ENCODE measurements at regions not wholly inside any gene's neighbourhood (a gene's known extent, or its start where the extent isn't known, plus 50 kb on each side); places are given as distances from the start of the nearest gene placed in this dataset.
"Not testable (repeated sequence)": the region's sequence is repeated elsewhere in the genome, so short reads cannot be mapped to it uniquely, and the experiment has no call there.

DNA sequence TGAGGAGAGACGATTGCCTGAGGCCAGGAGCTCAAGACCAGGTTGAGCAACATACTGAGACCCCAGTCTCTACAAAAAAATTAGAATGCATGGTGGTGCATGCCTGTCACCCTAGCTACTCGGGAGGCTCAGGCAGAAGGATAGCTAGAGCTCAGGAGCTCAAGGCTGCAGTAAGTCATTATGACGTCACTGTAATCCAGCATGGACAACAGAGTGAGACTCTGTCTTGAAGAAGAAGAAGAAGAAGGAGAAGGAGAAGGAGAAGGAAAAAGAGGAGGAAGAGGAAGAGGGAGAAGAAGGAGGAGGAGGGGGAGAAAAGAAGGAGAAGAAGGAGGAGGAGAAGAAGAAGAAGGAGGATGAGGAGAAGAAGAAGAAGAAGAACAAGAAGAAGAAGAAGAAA, 519.1 kb downstream of the CDH9 start:
- ChIA-PET POLR2A (no interaction called here), CTCF (no interaction called here)
- no peak for DNase-seq (ENCODE audit: extremely low spot score)
- no peak for TF ChIP-seq NFRKB (IDR thresholded peaks at IDR 0.05)
- TF ChIP-seq ARNT (IDR thresholded peaks at IDR 0.05): no peak
- no peak for TF ChIP-seq FOXM1 (IDR thresholded peaks at IDR 0.05; ENCODE audit: borderline replicate concordance)
- no peak for TF ChIP-seq SUZ12 (IDR thresholded peaks at IDR 0.05)

- CTCF ChIA-PET: no interaction called here
- no peak for TF ChIP-seq SP1 (IDR thresholded peaks at IDR 0.05)
- no peak for TF ChIP-seq ELF4 (IDR thresholded peaks at IDR 0.05)
- TF ChIP-seq ZNF384 (IDR thresholded peaks at IDR 0.05): no peak
- no peak for TF ChIP-seq L3MBTL2 (conservative IDR thresholded peaks at IDR 0.05)
- TF ChIP-seq LEF1 (IDR thresholded peaks at IDR 0.05; ENCODE audit: borderline replicate concordance): no peak
- no peak for TF ChIP-seq NFRKB (IDR thresholded peaks at IDR 0.05)
- no peak for TF ChIP-seq FOXM1 (IDR thresholded peaks at IDR 0.05; ENCODE audit: borderline replicate concordance)
- TF ChIP-seq, protein P1, sequence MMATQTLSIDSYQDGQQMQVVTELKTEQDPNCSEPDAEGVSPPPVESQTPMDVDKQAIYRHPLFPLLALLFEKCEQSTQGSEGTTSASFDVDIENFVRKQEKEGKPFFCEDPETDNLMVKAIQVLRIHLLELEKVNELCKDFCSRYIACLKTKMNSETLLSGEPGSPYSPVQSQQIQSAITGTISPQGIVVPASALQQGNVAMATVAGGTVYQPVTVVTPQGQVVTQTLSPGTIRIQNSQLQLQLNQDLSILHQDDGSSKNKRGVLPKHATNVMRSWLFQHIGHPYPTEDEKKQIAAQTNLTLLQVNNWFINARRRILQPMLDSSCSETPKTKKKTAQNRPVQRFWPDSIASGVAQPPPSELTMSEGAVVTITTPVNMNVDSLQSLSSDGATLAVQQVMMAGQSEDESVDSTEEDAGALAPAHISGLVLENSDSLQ (IDR thresholded peaks at IDR 0.05): no peak
- no peak for TF ChIP-seq FOXK2 (IDR thresholded peaks at IDR 0.05)
- no peak for TF ChIP-seq FOXA1 (IDR thresholded peaks at IDR 0.05)
- no peak for TF ChIP-seq TARDBP (IDR thresholded peaks at IDR 0.05)
- TF ChIP-seq CTBP1 (IDR thresholded peaks at IDR 0.05; ENCODE audit: borderline replicate concordance): no peak
- no peak for TF ChIP-seq BHLHE40 (IDR thresholded peaks at IDR 0.05; ENCODE audit: borderline replicate concordance)
- TF ChIP-seq ARNT (IDR thresholded peaks at IDR 0.05): no peak
- no peak for DNase-seq (ENCODE audit: extremely low spot score)
- POLR2A ChIA-PET: no interaction called here
Measured at GRCh38 chr5:26518065-26518464, 520.3 kb downstream of the CDH9 start.

GRCh38 chr5:26498972-26499371, 539.4 kb downstream of the CDH9 start:
- TF ChIP-seq FOXK2 (IDR thresholded peaks at IDR 0.05) (no peak), LEF1 (IDR thresholded peaks at IDR 0.05; ENCODE audit: borderline replicate concordance) (no peak), ARNT (IDR thresholded peaks at IDR 0.05) (no peak), SUZ12 (IDR thresholded peaks at IDR 0.05) (no peak), SP1 (IDR thresholded peaks at IDR 0.05) (no peak), TARDBP (IDR thresholded peaks at IDR 0.05) (no peak), ZNF384 (IDR thresholded peaks at IDR 0.05) (no peak), HDGF (IDR thresholded peaks at IDR 0.05; ENCODE audit: borderline replicate concordance) (no peak), L3MBTL2 (conservative IDR thresholded peaks at IDR 0.05) (no peak)
- no peak for DNase-seq (ENCODE audit: extremely low spot score)
- ChIA-PET POLR2A (no interaction called here), CTCF (no interaction called here)

GRCh38 chr5:26495437-26495836, 542.9 kb downstream of the CDH9 start:
- CTCF ChIA-PET: no interaction called here
- POLR2A ChIA-PET: no interaction called here
- TF ChIP-seq L3MBTL2 (conservative IDR thresholded peaks at IDR 0.05) (no peak), NFRKB (IDR thresholded peaks at IDR 0.05) (no peak), ARNT (IDR thresholded peaks at IDR 0.05) (no peak), FOXM1 (IDR thresholded peaks at IDR 0.05; ENCODE audit: borderline replicate concordance) (no peak), FOXA1 (IDR thresholded peaks at IDR 0.05) (no peak), LEF1 (IDR thresholded peaks at IDR 0.05; ENCODE audit: borderline replicate concordance) (no peak), SP1 (IDR thresholded peaks at IDR 0.05) (no peak), TARDBP (IDR thresholded peaks at IDR 0.05) (no peak), HDGF (IDR thresholded peaks at IDR 0.05; ENCODE audit: borderline replicate concordance) (no peak), ZNF384 (IDR thresholded peaks at IDR 0.05) (no peak), BHLHE40 (IDR thresholded peaks at IDR 0.05; ENCODE audit: borderline replicate concordance) (no peak)
- no peak for DNase-seq (ENCODE audit: extremely low spot score)

DNA sequence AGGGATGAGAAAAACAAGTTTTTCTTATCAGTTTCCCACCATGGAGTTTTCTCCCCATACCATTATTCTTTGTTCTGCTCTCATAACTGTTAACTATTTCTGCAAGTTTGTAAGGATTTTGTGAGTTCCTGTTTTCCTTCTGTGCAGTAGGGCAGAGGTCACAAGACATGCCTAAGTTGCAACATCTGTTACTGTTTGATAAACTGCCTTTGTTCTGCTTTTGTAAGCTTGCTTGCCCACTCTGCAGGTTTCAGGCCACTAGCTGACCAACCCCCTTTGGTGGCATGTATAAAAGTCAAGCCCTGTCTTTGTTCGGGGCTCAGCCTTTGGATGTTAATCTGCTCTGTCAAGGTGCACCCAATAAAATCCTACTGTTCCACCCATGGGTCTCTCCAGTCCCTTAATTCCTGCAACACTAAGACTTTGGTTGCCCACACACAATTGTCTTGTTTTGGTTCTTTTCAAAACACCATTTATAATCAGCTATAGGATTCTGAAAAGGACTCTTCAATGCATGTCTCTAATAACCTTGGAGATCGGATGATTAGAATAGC, 545.4 kb downstream of the CDH9 start:
- POLR2A ChIA-PET: no interaction called here
- CTCF ChIA-PET: no interaction called here
- TF ChIP-seq ARNT (IDR thresholded peaks at IDR 0.05) (no peak), TARDBP (IDR thresholded peaks at IDR 0.05) (no peak), HDGF (IDR thresholded peaks at IDR 0.05; ENCODE audit: borderline replicate concordance) (no peak), SP1 (IDR thresholded peaks at IDR 0.05) (no peak), LEF1 (IDR thresholded peaks at IDR 0.05; ENCODE audit: borderline replicate concordance) (no peak), ELF4 (IDR thresholded peaks at IDR 0.05) (no peak)
- TF ChIP-seq, protein P1 (IDR thresholded peaks at IDR 0.05): no peak
- DNase-seq (ENCODE audit: extremely low spot score): no peak

- no peak for TF ChIP-seq HDGF (IDR thresholded peaks at IDR 0.05; ENCODE audit: borderline replicate concordance)
- TF ChIP-seq LEF1 (IDR thresholded peaks at IDR 0.05; ENCODE audit: borderline replicate concordance): no peak
- TF ChIP-seq FOXM1 (IDR thresholded peaks at IDR 0.05; ENCODE audit: borderline replicate concordance): no peak
- TF ChIP-seq FOXA1 (IDR thresholded peaks at IDR 0.05): no peak
- TF ChIP-seq FOXK2 (IDR thresholded peaks at IDR 0.05): no peak
- TF ChIP-seq ELF4 (IDR thresholded peaks at IDR 0.05): no peak
- TF ChIP-seq L3MBTL2 (conservative IDR thresholded peaks at IDR 0.05): no peak
- TF ChIP-seq ZNF384 (IDR thresholded peaks at IDR 0.05): no peak
- no peak for TF ChIP-seq ARNT (IDR thresholded peaks at IDR 0.05)
- TF ChIP-seq, protein P1 (IDR thresholded peaks at IDR 0.05): no peak
- TF ChIP-seq SP1 (IDR thresholded peaks at IDR 0.05): no peak
- no peak for TF ChIP-seq TARDBP (IDR thresholded peaks at IDR 0.05)
- TF ChIP-seq BHLHE40 (IDR thresholded peaks at IDR 0.05; ENCODE audit: borderline replicate concordance): no peak
- ChIA-PET POLR2A (no interaction called here), CTCF (interaction anchor here (0.6 kb wide), 1 partner anchor 1243 kb away, joined by 4 read pairs; no protein-coding TSS in a partner anchor)
- DNase-seq (ENCODE audit: extremely low spot score): no peak
Measured at GRCh38 chr5:26487553-26487952, 550.8 kb downstream of the CDH9 start.

DNA sequence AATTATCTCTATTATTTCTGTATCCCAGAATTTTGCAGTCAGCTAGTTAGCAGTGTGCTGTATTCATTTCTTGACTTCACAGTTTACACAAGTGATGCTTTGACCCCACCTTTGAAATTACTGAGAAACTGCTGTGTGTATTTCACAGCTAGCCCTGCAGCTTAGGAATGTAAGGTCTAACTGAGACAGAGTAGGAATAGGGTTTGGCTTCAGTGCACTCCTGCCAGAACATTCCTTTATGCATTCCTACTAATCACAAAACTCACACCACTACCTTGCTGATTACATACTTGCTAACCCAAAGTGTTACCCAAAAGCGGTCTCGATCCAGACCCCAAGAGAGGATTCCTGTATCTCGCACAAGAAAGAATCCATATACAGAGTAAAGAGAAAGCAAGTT, 551.8 kb downstream of the CDH9 start:
- ChIA-PET POLR2A (no interaction called here), CTCF (no interaction called here)
- no peak for TF ChIP-seq TARDBP (IDR thresholded peaks at IDR 0.05)
- no peak for TF ChIP-seq FOXA1 (IDR thresholded peaks at IDR 0.05)
- DNase-seq (ENCODE audit: extremely low spot score): no peak

GRCh38 chr5:26485146-26485860, 553.1 kb downstream of the CDH9 start:
- DNase-seq (ENCODE audit: extremely low spot score); POLR2A ChIA-PET; CTCF ChIA-PET: not testable (repeated sequence)

All from HEK293T (cell line).